C4-2B (cell line): ENCODE measurements at regions not wholly inside any gene's neighbourhood (a gene's known extent, or its start where the extent isn't known, plus 50 kb on each side); places are given as distances from the start of the nearest gene placed in this dataset.

Source experiments
- ZFX ChIP-seq: fragments of 450-650 bp; IDR thresholded peaks from 2 replicates; pipeline ENCODE4 v1.6.1; 2017
- TF ChIP-seq, protein P1 (sequence below): fragments of 450-650 bp; conservative IDR thresholded peaks from 2 replicates; pipeline ENCODE4 v1.5.1; 2017; ENCODE audit warnings: mild to moderate bottlenecking

DNA sequence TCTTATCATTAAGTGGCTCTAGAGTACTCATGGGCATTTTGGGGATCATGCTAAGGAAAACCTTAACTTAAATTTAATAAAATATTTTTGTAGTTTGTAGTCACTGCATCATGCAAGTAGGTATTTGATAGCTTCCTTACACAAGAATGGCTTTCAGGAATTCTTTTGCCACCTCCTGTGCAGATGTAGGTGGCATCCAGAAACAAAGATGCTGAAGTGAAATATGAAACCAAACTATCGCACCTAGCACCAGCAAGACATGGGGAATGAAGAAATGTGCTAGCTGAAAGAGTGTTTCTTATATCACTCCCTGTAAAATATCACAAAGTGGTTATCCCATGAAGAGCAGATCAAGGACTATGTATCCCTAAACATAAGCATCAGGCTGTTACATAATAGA lies 924.5 kb upstream of the PRR20A start:
- TF ChIP-seq, protein P1, sequence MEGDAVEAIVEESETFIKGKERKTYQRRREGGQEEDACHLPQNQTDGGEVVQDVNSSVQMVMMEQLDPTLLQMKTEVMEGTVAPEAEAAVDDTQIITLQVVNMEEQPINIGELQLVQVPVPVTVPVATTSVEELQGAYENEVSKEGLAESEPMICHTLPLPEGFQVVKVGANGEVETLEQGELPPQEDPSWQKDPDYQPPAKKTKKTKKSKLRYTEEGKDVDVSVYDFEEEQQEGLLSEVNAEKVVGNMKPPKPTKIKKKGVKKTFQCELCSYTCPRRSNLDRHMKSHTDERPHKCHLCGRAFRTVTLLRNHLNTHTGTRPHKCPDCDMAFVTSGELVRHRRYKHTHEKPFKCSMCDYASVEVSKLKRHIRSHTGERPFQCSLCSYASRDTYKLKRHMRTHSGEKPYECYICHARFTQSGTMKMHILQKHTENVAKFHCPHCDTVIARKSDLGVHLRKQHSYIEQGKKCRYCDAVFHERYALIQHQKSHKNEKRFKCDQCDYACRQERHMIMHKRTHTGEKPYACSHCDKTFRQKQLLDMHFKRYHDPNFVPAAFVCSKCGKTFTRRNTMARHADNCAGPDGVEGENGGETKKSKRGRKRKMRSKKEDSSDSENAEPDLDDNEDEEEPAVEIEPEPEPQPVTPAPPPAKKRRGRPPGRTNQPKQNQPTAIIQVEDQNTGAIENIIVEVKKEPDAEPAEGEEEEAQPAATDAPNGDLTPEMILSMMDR, result no peak
- no peak for TF ChIP-seq ZFX
